ENCODE measurements at regions not wholly inside any gene's neighbourhood (a gene's known extent, or its start where the extent isn't known, plus 50 kb on each side); places are given as distances from the start of the nearest gene placed in this dataset.

DNA sequence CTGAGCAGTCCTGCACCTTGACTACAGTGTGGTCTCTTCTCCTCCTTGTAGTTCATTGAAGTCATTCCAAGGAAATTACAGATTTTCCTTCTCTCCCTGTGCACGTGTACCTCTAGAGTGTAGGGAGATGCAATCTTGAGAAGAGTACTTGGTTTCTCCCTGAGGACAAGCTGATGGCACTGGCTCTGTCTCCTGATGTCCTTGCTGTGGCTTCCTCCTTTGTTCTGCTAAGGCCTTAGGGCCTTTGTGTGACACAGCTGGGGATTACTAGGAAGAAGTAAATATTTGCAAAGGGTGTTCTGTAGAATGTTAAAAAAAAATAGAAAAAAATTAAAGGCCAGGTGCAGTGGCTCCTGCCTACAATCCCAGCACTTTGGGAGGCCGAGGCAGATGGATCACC, 66.2 kb upstream of the APOBEC4 start:
- DNase-seq (ENCODE audit: extremely low read depth in 1 of 11, low read depth in 9 of 11, low spot score in 4 of 11): no peak

DNA sequence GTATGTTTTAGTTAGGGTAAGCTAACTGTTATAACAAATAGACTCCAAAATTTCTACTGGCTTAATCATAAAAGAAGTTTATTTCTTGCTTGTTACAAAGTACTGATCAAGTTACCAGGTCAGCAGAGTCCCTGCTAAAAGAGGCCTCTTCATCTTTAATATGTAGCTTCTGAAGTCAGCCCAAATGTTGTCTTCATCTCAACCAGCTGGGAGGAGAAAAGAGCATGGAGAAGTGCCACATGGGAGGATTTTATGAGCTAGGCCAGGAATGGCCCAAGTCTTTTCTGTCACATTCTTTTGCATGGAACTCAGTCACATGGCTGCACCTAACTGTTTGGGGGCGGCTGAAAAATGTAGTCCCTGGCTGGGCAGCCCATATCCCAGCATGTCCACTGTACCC, 63.2 kb upstream of the APOBEC4 start:
- DNase-seq (ENCODE audit: extremely low read depth in 1 of 11, low read depth in 9 of 11, low spot score in 4 of 11): no peak

DNA sequence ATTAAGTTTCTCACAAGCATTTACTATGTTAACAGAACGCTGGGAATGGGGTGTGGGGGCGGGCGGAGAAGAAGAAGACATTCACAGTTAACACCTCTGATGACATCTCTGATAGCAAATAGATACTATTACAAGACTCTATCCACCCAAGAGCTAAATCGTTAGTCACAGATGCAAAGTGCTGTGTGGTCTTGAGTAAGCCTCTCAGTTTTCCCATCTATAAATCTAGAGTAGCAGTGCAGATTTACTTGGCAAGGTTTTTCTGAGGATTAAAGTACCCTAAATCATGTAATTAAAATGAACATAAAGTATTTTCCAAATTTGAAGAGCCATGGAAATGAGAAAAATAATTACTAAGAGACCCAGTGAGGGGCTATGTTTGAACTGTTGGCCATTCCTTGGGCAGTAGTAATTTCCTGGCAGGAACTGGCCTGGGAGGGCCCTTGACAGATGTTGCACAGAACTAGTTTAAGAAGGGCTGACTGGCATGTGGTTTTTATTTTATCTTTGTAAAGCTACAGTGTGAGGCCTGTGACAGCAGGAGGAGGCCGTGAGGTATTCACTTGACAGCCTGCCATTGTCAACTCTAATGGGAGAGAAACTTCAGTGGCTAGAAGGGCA, 58.7 kb upstream of the APOBEC4 start:
- peak in 3 of 11 donors; percentile 28 to 45 (median 29) for DNase-seq (ENCODE audit: extremely low read depth in 1 of 11, low read depth in 9 of 11, low spot score in 4 of 11)

DNA sequence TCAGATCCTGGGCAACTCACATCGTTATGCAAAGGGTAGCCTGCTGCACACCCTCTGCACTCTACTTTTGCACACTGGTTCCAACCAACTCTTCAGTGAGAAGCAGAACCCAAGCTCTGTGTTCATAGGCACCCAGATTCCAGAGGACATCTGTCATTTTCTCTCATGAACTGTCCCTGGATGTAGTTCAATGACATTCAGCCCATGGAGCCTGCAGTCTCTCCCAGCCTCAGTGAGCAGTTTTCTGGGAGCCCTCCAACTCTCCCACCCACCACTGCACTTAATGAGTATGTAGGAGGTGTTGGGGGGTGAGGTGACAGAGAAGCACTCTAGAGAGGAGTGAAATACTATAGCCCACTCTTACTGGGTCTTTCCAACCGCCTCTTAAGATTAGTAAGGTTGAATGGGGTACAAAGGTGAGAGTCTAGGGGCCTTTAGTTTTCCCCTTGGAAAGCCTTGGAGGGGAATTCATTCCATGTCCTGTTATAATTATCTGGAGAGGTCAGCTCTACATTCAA, 58.1 kb upstream of the APOBEC4 start:
- DNase-seq (ENCODE audit: extremely low read depth in 1 of 11, low read depth in 9 of 11, low spot score in 4 of 11): no peak

DNA sequence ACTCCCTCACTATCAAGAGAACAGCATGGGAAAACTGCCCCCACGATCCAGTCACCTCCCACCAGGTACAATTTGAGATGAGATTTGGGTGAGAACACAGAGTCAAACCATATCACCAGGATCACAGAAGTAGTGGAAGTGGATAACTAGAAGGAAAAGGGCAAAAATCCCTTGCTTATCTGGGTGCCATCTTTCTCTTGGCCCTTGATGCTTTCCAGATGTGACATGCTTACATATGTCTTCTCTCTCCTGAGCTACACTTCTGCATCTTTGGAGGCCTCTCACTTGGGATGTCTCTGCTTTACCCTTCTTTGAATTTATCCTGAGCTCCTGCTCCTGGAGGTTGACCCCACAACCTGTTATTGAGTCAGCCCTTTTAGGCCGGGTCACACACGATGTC, 57.6 kb upstream of the APOBEC4 start:
- DNase-seq (ENCODE audit: extremely low read depth in 1 of 11, low read depth in 9 of 11, low spot score in 4 of 11): no peak

DNA sequence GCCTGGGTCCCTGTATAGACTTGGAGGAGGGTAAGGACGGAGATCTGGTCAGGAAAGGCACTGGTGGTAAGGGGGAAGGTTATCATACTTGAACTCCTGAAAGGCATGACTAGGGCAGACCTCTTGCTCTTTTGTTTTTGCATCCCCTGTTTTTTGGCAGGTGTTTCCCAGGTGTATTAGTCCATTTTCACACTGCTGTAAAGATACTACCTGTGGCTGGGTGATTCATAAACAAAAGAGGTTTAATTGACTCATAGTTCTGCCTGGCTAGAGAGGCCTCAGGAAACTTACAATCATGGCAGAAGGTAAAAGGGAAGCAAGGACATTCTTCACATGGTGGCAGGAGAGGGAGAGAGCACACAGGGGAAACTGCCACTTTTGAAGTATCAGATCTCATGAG, 57.2 kb upstream of the APOBEC4 start:
- no peak for DNase-seq (ENCODE audit: extremely low read depth in 1 of 11, low read depth in 9 of 11, low spot score in 4 of 11)

DNA sequence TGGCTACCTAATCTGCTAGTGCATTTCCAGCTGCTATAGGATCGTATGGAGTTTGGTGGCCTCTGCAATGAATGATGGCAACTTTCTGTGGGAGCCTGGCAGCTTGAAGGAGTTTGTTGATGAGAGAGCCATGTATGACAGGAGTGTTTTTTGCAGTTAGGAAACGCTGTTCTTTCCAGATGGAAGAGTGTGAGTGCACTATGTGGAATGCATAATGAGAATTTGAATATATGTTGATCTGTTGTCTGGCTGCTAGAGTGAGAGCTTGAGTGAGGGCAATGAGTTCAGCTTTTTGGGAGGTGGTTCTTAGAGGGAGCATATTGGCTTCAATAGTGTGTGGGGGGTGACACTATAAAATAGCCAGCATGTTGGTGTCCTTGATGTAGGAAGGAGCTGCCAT, 51.0 kb upstream of the APOBEC4 start:
- no peak for DNase-seq (ENCODE audit: extremely low read depth in 1 of 11, low read depth in 9 of 11, low spot score in 4 of 11)
